NCI-H2081 treated with DMSO at 0.1 percent for 48 hours (cell line): ENCODE measurements at regions not wholly inside any gene's neighbourhood (a gene's known extent, or its start where the extent isn't known, plus 50 kb on each side); places are given as distances from the start of the nearest gene placed in this dataset.

Experiments used
- DNase-seq: peaks from one replicate; lab custom pipeline; 2025; lab: John Stamatoyannopoulos, UW

- no peak for DNase-seq
Measured at GRCh38 chr2:195410074-195410671, 246.9 kb upstream of the SLC39A10 start.

GRCh38 chr2:195408811-195409210, 248.2 kb upstream of the SLC39A10 start:
- no peak for DNase-seq

GRCh38 chr2:195408196-195408595, 248.8 kb upstream of the SLC39A10 start:
- no peak for DNase-seq

- no peak for DNase-seq
Measured at GRCh38 chr2:195407783-195408182, 249.2 kb upstream of the SLC39A10 start.

- no peak for DNase-seq
Measured at GRCh38 chr2:195406886-195407603, 250.0 kb upstream of the SLC39A10 start.

GRCh38 chr2:195404651-195405050, 252.4 kb upstream of the SLC39A10 start:
- no peak for DNase-seq

- no peak for DNase-seq
Measured at GRCh38 chr2:195396479-195396878, 260.5 kb upstream of the SLC39A10 start.

- DNase-seq, result no peak
Measured at GRCh38 chr2:195395362-195395761, 261.7 kb upstream of the SLC39A10 start.

GRCh38 chr2:195392446-195393336, 264.3 kb upstream of the SLC39A10 start:
- no peak for DNase-seq

- DNase-seq, result no peak
Measured at GRCh38 chr2:195390686-195391321, 266.2 kb upstream of the SLC39A10 start.

GRCh38 chr2:195388028-195388427, 269.0 kb upstream of the SLC39A10 start:
- no peak for DNase-seq

- no peak for DNase-seq
Measured at GRCh38 chr2:195382186-195382585, 274.8 kb upstream of the SLC39A10 start.

- no peak for DNase-seq
Measured at GRCh38 chr2:195370167-195370943, 286.7 kb upstream of the SLC39A10 start.

- no peak for DNase-seq
Measured at GRCh38 chr2:195369218-195369587, 287.8 kb upstream of the SLC39A10 start.

GRCh38 chr2:195368249-195369217, 288.5 kb upstream of the SLC39A10 start:
- no peak for DNase-seq

- DNase-seq, result no peak
Measured at GRCh38 chr2:195367809-195368208, 289.2 kb upstream of the SLC39A10 start.

- no peak for DNase-seq
Measured at GRCh38 chr2:195364015-195364965, 292.7 kb upstream of the SLC39A10 start.

- no peak for DNase-seq
Measured at GRCh38 chr2:195363496-195363895, 293.5 kb upstream of the SLC39A10 start.

- DNase-seq, result no peak
Measured at GRCh38 chr2:195360242-195360641, 296.8 kb upstream of the SLC39A10 start.
